Lower leg skin (tissue), 4 donors: ENCODE measurements at regions not wholly inside any gene's neighbourhood (a gene's known extent, or its start where the extent isn't known, plus 50 kb on each side); places are given as distances from the start of the nearest gene placed in this dataset.

Experiments
- DNase-seq, 2 donors: peaks; one replicate each; pipeline ENCODE4 v3.0.0-alpha.2; 2019; ENCODE audit warnings: low spot score in 2 of 2
- H3K4me3 ChIP-seq: fragments of 200-600 bp; sonication (generic); 2 replicates; pipeline ENCODE4 v1.5.1; 2017; ENCODE audit warnings: mild to moderate bottlenecking, low read depth; ENCODE audit not compliant: poor library complexity, severe bottlenecking
- CTCF ChIP-seq, 3 donors: fragments of 450-650 bp; IDR thresholded peaks; one replicate each; pipeline ENCODE4 v1.5.1; 2016; ENCODE audit warnings: antibody characterized with exemption in 3 of 3, mild to moderate bottlenecking in 3 of 3, moderate library complexity in 2 of 3
- POLR2A ChIP-seq, 2 donors: fragments of 450-650 bp; IDR thresholded peaks; one replicate each; pipeline ENCODE4 v1.6.1; 2016 to 2017; ENCODE audit warnings: antibody characterized with exemption in 2 of 2, mild to moderate bottlenecking in 1 of 2, moderate library complexity in 1 of 2
- WGBS, 2 donors: methylation state at CpG; one replicate each; pipeline ENCODE4 v1.1.5; 2018; 5-methylcytosine and 5-hydroxymethylcytosine counted together
- intact Hi-C: fragments of 100-400 bp; cut with DNase I; formaldehyde crosslinking; loops from one replicate; pipeline ENCODE4 v1.15.0; 2023; ENCODE audit warnings: low total_unique reads

GRCh38 chr6:113625850-113626249 lies 231.3 kb upstream of the MARCKS start:
- no peak for DNase-seq
- intact Hi-C loops = no loop called here
- WGBS, 2 donors = 88 to 93% methylated on average over 3 of the region's 3 CpGs
- no peak for TF ChIP-seq POLR2A (IDR thresholded peaks at IDR 0.05)
- TF ChIP-seq CTCF (IDR thresholded peaks at IDR 0.05) = no peak
- H3K4me3 ChIP-seq = no peak overlapping the region

GRCh38 chr6:113626475-113626874 lies 230.7 kb upstream of the MARCKS start:
- no peak overlapping the region for H3K4me3 ChIP-seq
- TF ChIP-seq CTCF (IDR thresholded peaks at IDR 0.05) (no peak), POLR2A (IDR thresholded peaks at IDR 0.05) (no peak)
- no peak for DNase-seq
- intact Hi-C loops = no loop called here
- WGBS, 2 donors = 90 to 95% methylated on average over 1 of the region's 1 CpG

- WGBS, 2 donors = 84 to 89% methylated on average over 2 of the region's 2 CpGs
- no peak for DNase-seq
- no peak overlapping the region for H3K4me3 ChIP-seq
- intact Hi-C loops = no loop called here
- no peak for TF ChIP-seq CTCF (IDR thresholded peaks at IDR 0.05)
Measured at GRCh38 chr6:113627480-113627879, 229.7 kb upstream of the MARCKS start.

GRCh38 chr6:113629256-113629655 lies 227.9 kb upstream of the MARCKS start:
- intact Hi-C loops = no loop called here
- TF ChIP-seq CTCF (IDR thresholded peaks at IDR 0.05) (no peak), POLR2A (IDR thresholded peaks at IDR 0.05) (no peak)
- no peak for DNase-seq

GRCh38 chr6:113629975-113630737 lies 227.0 kb upstream of the MARCKS start:
- no peak overlapping the region for H3K4me3 ChIP-seq
- no peak for DNase-seq
- 43% methylated on average over 1 of the region's 1 CpG for WGBS, 2 donors
- no peak for TF ChIP-seq CTCF (IDR thresholded peaks at IDR 0.05)
- no peak for TF ChIP-seq POLR2A (IDR thresholded peaks at IDR 0.05)
- intact Hi-C loops = loop anchor here (10.0 kb wide), 1 partner anchor 225 kb away; the partner anchor contains the start of gene MARCKS

More at GRCh38 chr6:113629256-113629655, 227.9 kb upstream of the MARCKS start:
- H3K4me3 ChIP-seq = no peak overlapping the region
